Right atrium auricular region (tissue), 2 donors: ENCODE measurements at regions not wholly inside any gene's neighbourhood (a gene's known extent, or its start where the extent isn't known, plus 50 kb on each side); places are given as distances from the start of the nearest gene placed in this dataset.

Source experiments
- DNase-seq: peaks from one replicate; pipeline ENCODE4 v3.0.0-alpha.2; 2019; ENCODE audit warnings: low spot score
- H3K27ac ChIP-seq, 2 donors: fragments of 200-600 bp; sonication (generic); 1 replicate in 1 of 2; 2 replicates in 1 of 2; pipeline ENCODE4 v1.5.1; 2016 to 2019
- H3K27me3 ChIP-seq, 2 donors: fragments of 200-600 bp; sonication (generic); one replicate each; pipeline versions ENCODE4 v1.5.1 to v1.6.0; 2017 to 2019
- H3K36me3 ChIP-seq: fragments of 200-600 bp; sonication (generic); one replicate; pipeline ENCODE4 v1.5.1; 2016
- H3K4me1 ChIP-seq, 2 donors: fragments of 200-600 bp; sonication (generic); one replicate each; pipeline versions ENCODE4 v1.5.1 to v1.6.0; 2017 to 2019
- H3K4me3 ChIP-seq, 2 donors: fragments of 200-600 bp; sonication (generic); 1 replicate in 1 of 2; 2 replicates in 1 of 2; pipeline ENCODE4 v1.5.1; 2017 to 2019; ENCODE audit warnings: mild to moderate bottlenecking in 1 of 2, moderate library complexity in 1 of 2
- H3K9me3 ChIP-seq, 2 donors: fragments of 200-600 bp; sonication (generic); one replicate each; pipeline ENCODE4 v1.5.1; 2019
- CTCF ChIP-seq, 2 donors: fragments of 200-600 bp; sonication (generic); IDR thresholded peaks; one replicate each; pipeline ENCODE4 v1.5.1; 2019; ENCODE audit warnings: antibody characterized with exemption in 2 of 2

- H3K27ac ChIP-seq, result no peak overlapping the region
- H3K9me3 ChIP-seq, result no peaks in the 10 kb centered on the region
- no peaks in the 10 kb centered on the region for H3K36me3 ChIP-seq
- TF ChIP-seq CTCF (IDR thresholded peaks at IDR 0.05), result no peak
- no peaks in the 10 kb centered on the region for H3K27me3 ChIP-seq
- no peak for DNase-seq
- no peaks in the 10 kb centered on the region for H3K4me1 ChIP-seq
- no peak overlapping the region for H3K4me3 ChIP-seq
Measured at GRCh38 chr12:69095765-69096477, 143.4 kb upstream of the CPSF6 start.

GRCh38 chr12:69096669-69097335 lies 142.6 kb upstream of the CPSF6 start:
- Histone ChIP-seq H3K4me3 (no peak overlapping the region), H3K4me1 (no peaks in the 10 kb centered on the region), H3K27ac (no peak overlapping the region), H3K36me3 (no peaks in the 10 kb centered on the region), H3K9me3 (no peaks in the 10 kb centered on the region), H3K27me3 (no peaks in the 10 kb centered on the region)
- no peak for DNase-seq
- no peak for TF ChIP-seq CTCF (IDR thresholded peaks at IDR 0.05)

GRCh38 chr12:69097619-69098368 lies 141.6 kb upstream of the CPSF6 start:
- DNase-seq, result no peak
- Histone ChIP-seq H3K4me1 (no peaks in the 10 kb centered on the region), H3K27me3 (no peaks in the 10 kb centered on the region), H3K4me3 (no peak overlapping the region), H3K9me3 (no peaks in the 10 kb centered on the region), H3K27ac (no peak overlapping the region), H3K36me3 (no peaks in the 10 kb centered on the region)
- TF ChIP-seq CTCF (IDR thresholded peaks at IDR 0.05), result no peak

- H3K9me3 ChIP-seq, result no peaks in the 10 kb centered on the region
- no peaks in the 10 kb centered on the region for H3K36me3 ChIP-seq
- no peak for DNase-seq
- H3K4me1 ChIP-seq, result no peaks in the 10 kb centered on the region
- no peaks in the 10 kb centered on the region for H3K27me3 ChIP-seq
- no peak overlapping the region for H3K4me3 ChIP-seq
- H3K27ac ChIP-seq, result no peak overlapping the region
- TF ChIP-seq CTCF (IDR thresholded peaks at IDR 0.05), result no peak
Measured at GRCh38 chr12:69099201-69099837, 140.1 kb upstream of the CPSF6 start.

- no peaks in the 10 kb centered on the region for H3K27me3 ChIP-seq
- H3K4me3 ChIP-seq, result no peak overlapping the region
- TF ChIP-seq CTCF (IDR thresholded peaks at IDR 0.05), result no peak
- no peaks in the 10 kb centered on the region for H3K36me3 ChIP-seq
- DNase-seq, result no peak
- no peak overlapping the region for H3K27ac ChIP-seq
- H3K4me1 ChIP-seq, result no peaks in the 10 kb centered on the region
- H3K9me3 ChIP-seq, result no peaks in the 10 kb centered on the region
Measured at GRCh38 chr12:69101505-69101904, 137.9 kb upstream of the CPSF6 start.
